ENCODE measurements at regions not wholly inside any gene's neighbourhood (a gene's known extent, or its start where the extent isn't known, plus 50 kb on each side); places are given as distances from the start of the nearest gene placed in this dataset.

- Histone ChIP-seq H3K9me3 (no peaks in the 10 kb centered on the region), H3K27me3 (no peaks in the 10 kb centered on the region), H3K4me3 (no peak overlapping the region), H3K27ac (no peak overlapping the region), H3K36me3 (no peaks in the 10 kb centered on the region), H3K4me1 (no peaks in the 10 kb centered on the region)
- TF ChIP-seq, protein P1, sequence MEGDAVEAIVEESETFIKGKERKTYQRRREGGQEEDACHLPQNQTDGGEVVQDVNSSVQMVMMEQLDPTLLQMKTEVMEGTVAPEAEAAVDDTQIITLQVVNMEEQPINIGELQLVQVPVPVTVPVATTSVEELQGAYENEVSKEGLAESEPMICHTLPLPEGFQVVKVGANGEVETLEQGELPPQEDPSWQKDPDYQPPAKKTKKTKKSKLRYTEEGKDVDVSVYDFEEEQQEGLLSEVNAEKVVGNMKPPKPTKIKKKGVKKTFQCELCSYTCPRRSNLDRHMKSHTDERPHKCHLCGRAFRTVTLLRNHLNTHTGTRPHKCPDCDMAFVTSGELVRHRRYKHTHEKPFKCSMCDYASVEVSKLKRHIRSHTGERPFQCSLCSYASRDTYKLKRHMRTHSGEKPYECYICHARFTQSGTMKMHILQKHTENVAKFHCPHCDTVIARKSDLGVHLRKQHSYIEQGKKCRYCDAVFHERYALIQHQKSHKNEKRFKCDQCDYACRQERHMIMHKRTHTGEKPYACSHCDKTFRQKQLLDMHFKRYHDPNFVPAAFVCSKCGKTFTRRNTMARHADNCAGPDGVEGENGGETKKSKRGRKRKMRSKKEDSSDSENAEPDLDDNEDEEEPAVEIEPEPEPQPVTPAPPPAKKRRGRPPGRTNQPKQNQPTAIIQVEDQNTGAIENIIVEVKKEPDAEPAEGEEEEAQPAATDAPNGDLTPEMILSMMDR (IDR thresholded peaks at IDR 0.05) = no peak
- no peak for DNase-seq (ENCODE audit: low spot score)
Observed at GRCh38 chr11:92633820-92634219, 335.6 kb upstream of the MTNR1B start.

DNA sequence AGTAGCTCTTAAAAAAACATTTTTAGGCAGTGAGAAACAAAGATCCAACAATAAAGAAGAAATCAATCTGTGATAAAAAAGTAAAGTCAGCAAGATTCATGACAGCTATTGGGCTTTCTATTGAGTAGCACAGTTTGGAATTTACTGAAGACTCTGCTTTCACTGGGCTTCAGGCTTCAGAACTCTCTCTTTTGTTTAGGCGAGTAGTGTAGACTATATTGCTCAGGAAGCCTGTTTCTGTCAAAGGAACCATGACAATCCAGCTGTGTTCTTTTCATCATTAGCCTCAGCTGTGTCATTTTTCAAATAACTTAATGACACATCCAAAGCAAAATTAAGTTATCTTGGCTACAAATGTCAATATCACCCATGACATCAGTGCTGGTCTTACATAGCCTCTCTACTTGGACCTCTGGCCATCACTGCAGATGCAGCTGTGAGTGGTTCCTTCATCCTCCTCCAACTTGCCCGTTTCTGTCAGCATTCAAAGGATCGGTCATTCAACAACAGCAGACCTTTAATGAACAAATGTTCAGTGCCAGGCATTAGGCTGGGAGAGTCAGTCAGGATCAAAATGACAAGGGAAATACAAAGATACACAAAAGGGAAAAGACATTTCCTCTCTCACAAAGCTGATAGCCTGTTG is 332.8 kb upstream of the MTNR1B start:
- TF ChIP-seq, protein P1 (IDR thresholded peaks at IDR 0.05) = no peak
- Histone ChIP-seq H3K4me1 (no peaks in the 10 kb centered on the region), H3K27ac (no peak overlapping the region), H3K9me3 (no peaks in the 10 kb centered on the region), H3K36me3 (no peaks in the 10 kb centered on the region), H3K4me3 (no peak overlapping the region), H3K27me3 (no peaks in the 10 kb centered on the region)
- no peak for DNase-seq (ENCODE audit: low spot score)

DNA sequence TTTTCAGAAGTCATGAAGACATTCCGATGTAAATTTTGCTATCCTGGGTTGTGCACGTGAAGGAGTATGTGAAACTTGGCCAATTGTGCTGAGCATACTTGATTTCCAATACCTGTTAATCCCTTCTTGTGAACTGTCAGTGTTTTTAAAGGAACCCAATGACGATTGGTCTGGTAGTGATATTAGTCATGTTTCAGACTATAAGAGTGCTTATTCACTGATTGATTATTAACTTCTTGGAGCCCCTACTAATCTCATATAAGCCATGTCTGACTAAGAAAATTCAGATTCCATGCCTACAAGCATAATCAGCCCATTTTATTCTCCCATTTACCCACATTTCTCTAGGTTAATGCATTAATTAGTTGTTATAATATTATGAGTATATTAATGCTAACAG is 330.8 kb upstream of the MTNR1B start:
- H3K27me3 ChIP-seq = no peaks in the 10 kb centered on the region
- no peak overlapping the region for H3K4me3 ChIP-seq
- no peak for DNase-seq (ENCODE audit: low spot score)
- TF ChIP-seq, protein P1 (IDR thresholded peaks at IDR 0.05) = no peak
- no peaks in the 10 kb centered on the region for H3K9me3 ChIP-seq
- no peak overlapping the region for H3K27ac ChIP-seq
- H3K36me3 ChIP-seq = no peaks in the 10 kb centered on the region
- H3K4me1 ChIP-seq = no peaks in the 10 kb centered on the region

GRCh38 chr11:92642177-92642931 is 327.1 kb upstream of the MTNR1B start:
- Histone ChIP-seq H3K27ac (no peak overlapping the region), H3K4me3 (no peak overlapping the region), H3K36me3 (no peaks in the 10 kb centered on the region), H3K4me1 (no peaks in the 10 kb centered on the region), H3K27me3 (no peaks in the 10 kb centered on the region), H3K9me3 (no peaks in the 10 kb centered on the region)
- TF ChIP-seq, protein P1 (IDR thresholded peaks at IDR 0.05) = no peak
- DNase-seq (ENCODE audit: low spot score) = no peak

DNA sequence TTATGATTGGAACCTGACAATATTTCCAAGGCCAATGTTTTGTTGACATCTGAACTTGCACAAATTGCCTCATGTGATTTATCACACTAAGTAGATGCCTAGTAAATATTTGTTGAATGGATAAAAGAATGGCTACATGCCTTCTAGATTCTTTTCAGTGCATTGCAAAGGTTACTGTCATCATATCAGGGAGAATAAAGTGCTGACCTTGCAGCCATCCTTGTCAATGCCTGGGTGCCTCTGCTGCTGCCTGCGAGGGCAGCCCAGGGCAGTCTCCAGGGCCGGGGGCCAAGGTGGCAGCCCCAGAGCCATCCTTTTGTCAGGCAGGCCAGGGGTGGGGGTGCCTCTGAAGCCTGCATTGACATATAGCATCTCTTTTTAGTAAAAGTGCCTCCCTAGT is 325.6 kb upstream of the MTNR1B start:
- no peaks in the 10 kb centered on the region for H3K27me3 ChIP-seq
- H3K4me1 ChIP-seq = no peaks in the 10 kb centered on the region
- H3K9me3 ChIP-seq = no peaks in the 10 kb centered on the region
- H3K36me3 ChIP-seq = no peaks in the 10 kb centered on the region
- TF ChIP-seq, protein P1 (IDR thresholded peaks at IDR 0.05) = no peak
- no peak overlapping the region for H3K27ac ChIP-seq
- no peak for DNase-seq (ENCODE audit: low spot score)
- H3K4me3 ChIP-seq = no peak overlapping the region

Measured in right atrium auricular region (tissue), 2 donors.